GM12892 (cell line): ENCODE measurements at regions not wholly inside any gene's neighbourhood (a gene's known extent, or its start where the extent isn't known, plus 50 kb on each side); places are given as distances from the start of the nearest gene placed in this dataset.
"Not testable (repeated sequence)": the region's sequence is repeated elsewhere in the genome, so short reads cannot be mapped to it uniquely, and the experiment has no call there.

ENCODE experiments used
- DNase-seq: peaks from one replicate; pipeline ENCODE4 v3.0.0; 2011; ENCODE audit not compliant: insufficient read length
- FAIRE-seq: peaks from 2 replicates; lab custom pipeline; 2011; peaks lifted over from hg19 to GRCh38; lab: Jason Lieb, UNC
- POLR2A ChIP-seq: IDR thresholded peaks from 2 replicates; pipeline ENCODE4 v1.6.1; 2011; ENCODE audit warnings: low read depth, low read length, control low read depth
- POLR2AphosphoS5 ChIP-seq: IDR thresholded peaks from 2 replicates; pipeline ENCODE4 v1.6.1; 2011; ENCODE audit warnings: low read depth, low read length, control low read depth
- TAF1 ChIP-seq: IDR thresholded peaks from 2 replicates; pipeline ENCODE4 v1.6.1; 2011; ENCODE audit warnings: low read depth, mild to moderate bottlenecking, control low read depth, low read length, borderline replicate concordance

DNA sequence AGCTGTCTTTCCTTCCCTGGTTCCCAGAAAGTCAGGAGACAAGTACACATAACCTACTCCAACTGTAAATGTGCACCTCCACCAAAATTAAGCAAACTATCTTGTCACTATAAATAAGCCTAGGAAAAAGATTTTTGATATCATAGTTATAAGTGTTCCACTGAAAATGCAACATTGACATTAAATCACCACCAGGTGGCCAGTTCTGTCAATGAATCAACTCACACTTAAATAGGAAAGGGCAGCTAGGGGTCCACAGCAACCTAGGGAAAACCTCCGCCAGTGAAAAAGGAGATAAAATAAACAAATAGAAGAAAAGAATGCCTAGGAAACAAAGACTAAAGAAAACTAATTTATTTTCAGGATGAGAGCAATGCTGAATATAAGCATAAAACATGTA is 243.0 kb upstream of the PTPRD start:
- FAIRE-seq = no peak
- DNase-seq = no peak
- TF ChIP-seq POLR2AphosphoS5 (no peak), TAF1 (no peak), POLR2A (no peak)

DNA sequence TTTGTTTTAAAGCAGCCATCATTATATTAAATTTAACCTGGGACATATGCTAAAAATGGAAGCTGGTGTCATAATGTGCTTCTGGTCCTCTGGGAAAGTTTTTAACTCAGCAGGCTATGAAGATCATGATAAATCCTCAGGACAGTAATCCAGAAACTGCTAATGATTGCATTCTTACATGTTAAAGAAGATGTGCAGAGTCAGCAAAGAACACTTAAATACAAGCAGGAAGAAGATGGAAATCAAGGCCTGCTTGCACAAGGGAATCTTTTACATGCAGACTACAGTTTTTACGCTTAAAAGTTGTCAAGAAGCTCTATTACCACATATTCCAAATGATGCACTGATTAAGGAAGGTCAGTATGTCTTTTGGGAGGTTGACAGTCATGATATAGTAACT is 246.0 kb upstream of the PTPRD start:
- DNase-seq = no peak
- FAIRE-seq = no peak
- TF ChIP-seq POLR2A (no peak), TAF1 (no peak), POLR2AphosphoS5 (no peak)

DNA sequence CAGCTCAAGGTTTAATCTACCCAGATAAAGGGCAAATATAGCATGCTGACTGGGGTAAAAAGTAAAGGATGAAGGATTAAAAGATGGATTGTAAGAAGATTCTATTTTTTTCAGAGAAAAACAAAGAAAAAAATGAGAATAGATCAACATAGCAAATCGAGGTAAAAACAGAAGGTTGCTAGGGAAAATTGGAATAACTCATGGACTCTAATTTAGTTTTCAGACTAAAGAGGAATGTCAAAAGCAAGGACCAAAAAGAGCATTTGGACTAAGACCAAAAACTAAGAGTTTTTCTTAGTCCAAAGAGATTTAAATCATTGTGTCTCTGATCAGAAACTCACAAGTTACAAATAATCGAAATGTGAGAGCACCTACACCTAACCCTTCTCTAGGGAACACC is 250.7 kb upstream of the PTPRD start:
- FAIRE-seq (no peak), DNase-seq (no peak)
- TF ChIP-seq TAF1 (no peak), POLR2A (no peak), POLR2AphosphoS5 (no peak)

DNA sequence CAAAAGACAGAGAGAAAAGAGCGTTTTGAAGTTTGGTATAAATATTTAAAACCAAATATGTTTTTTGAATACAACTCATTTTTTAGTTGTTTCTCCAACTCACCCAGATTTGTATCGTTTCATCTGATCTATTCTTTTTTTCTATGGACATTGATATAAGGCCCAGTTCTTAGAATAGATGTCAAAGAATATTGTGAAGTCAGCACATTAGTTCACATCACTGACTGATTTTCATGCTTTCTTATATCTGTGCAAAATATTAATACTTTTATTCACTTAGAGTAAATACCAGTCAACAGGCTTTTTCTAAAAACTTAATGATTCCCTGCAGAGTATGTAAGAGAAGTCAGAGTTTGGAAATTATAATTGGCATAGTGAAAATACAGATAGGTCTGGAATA is 254.4 kb upstream of the PTPRD start:
- no peak for TF ChIP-seq POLR2A
- no peak for DNase-seq
- FAIRE-seq = no peak

DNA sequence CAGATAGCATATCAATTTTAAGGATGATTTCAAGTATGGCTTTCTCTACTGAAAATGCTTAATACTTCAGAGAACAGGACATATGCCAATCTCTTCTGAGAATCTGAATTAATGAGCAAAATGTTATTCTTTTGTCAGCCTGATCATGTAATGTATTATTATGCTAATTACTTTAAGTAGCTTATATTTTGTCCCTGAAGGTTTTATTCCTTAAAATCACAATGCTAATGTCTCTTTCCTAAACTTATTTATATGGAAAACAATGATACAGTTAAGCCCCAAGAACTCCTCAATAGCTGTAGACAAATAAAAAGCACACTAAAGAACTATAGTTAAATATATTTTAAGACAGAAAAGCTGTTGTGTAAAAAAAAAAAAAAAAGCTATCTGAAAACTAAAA is 256.9 kb upstream of the PTPRD start:
- no peak for FAIRE-seq

DNA sequence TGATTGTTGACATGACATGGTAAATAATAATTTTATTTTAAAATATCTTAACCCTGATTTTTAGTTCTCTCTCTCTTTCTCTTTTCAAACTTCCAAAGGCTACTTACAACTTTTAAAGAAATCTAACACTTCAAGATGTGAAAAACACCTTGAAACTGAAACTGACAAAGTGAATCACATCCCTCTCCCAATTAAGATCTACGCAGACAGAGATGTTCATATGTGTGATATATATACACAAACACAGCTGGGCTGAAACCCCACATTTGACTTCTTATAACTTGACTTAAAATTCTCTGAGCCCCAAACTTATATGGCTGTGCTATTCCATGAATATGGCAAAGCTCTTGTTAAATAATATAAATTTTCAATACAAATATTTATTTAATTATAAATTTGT is 261.2 kb upstream of the PTPRD start:
- TF ChIP-seq TAF1 = no peak
- TF ChIP-seq POLR2A = no peak
- no peak for TF ChIP-seq POLR2AphosphoS5
- FAIRE-seq = no peak
- no peak for DNase-seq

More for the DNA sequence above, 256.9 kb upstream of the PTPRD start:
- TF ChIP-seq POLR2A (no peak), POLR2AphosphoS5 (no peak), TAF1 (no peak)
- no peak for DNase-seq

DNA sequence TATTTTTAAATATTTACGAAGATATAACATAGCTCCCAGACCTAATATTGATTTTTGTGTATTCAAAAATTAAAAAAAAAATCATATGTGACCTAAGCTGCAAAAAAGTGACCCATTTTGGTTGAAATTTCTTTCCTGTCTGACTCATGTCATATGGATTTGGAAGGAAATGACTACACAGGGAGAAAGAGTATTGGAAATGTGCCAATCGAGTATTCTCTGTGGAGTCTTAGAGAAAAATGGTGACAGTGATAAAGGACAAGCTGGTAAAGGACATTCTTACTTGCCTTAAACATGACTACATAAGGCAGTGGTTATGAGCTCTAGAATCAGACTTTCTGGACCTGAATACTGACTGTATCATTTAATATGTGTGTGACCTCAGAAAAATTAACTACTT is 262.9 kb upstream of the PTPRD start:
- TF ChIP-seq POLR2A = no peak
- TF ChIP-seq POLR2AphosphoS5 = no peak
- TF ChIP-seq TAF1 = no peak
- DNase-seq (no peak), FAIRE-seq (no peak)

DNA sequence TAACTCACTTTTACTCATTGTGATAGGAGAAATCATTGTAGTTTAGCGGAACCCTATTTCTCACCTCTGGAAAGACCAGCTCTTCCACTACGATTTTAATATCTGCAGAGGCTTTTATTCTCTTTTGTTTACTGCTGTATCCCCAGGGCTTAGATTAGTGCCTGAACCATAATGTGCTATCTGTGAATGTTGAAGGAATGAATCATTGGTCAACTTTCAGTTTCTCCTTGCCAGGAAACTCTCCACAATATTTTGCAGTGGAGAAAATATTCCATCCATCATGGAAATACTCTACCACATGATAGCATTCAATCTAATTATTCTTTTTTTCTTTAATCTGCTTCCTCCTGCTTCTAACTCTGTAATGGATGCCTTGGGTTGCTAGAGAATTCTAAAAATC is 263.5 kb upstream of the PTPRD start:
- no peak for TF ChIP-seq POLR2A
- no peak for TF ChIP-seq TAF1
- FAIRE-seq (no peak), DNase-seq (no peak)

DNA sequence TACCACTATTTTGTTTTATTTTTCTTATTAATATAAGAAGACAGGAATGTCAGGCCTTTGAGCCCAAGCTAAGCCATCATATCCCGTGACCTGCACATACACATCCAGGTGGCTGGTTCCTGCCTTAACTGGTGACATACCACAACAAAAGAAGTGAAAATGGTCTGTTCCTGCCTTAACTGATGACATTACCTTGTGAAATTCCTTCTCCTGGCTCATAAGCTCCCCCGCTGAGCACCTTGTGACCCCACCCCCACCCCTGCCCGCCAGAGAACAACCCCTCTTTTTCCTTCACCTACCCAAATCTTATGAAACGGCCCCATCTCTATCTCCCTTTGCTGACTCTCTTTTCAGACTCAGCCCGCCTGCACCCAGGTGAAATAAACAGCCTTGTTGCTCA is 277.5 kb upstream of the PTPRD start:
- not testable (repeated sequence) for FAIRE-seq, DNase-seq

DNA sequence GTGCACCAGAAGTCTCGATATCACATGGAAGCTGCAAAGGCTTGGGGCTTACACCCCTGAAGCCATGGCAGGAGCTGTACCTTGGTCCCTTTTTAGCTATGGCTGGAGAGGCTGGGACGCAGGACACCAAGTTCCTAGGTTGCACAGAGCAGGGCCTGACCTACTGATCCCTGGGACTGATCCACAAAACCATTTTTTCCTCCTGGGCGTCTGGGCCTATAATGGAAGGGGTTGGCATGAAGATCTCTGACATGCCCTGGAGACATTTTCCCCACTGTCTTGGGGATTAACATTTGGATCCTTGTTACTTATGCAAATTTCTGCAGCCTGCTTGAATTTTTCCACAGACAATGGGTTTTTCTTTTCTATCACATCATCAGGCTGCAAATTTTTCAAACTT is 286.7 kb upstream of the PTPRD start:
- no peak for DNase-seq
- FAIRE-seq = no peak
- TF ChIP-seq TAF1 (no peak), POLR2AphosphoS5 (no peak), POLR2A (no peak)

DNA sequence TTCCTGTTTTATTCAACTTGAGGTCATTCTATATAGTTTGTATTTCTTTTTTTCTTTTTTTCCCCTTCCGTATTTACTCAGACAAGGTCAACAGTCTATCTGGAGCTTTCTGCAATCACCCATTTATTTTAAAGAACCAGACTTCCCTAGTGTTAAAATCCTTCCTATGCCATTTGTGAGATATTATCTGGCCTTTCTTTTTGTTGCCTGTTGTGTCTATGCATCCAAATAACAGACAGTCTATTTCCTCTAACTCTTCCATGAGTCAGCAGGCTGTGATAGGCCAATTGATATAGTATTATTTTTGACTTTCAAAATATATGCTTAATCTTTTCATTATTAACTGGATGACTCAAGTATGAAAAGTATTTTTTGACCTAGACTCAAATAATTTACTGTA is 291.2 kb upstream of the PTPRD start:
- FAIRE-seq = no peak
- no peak for DNase-seq
- TF ChIP-seq TAF1 (no peak), POLR2A (no peak), POLR2AphosphoS5 (no peak)

DNA sequence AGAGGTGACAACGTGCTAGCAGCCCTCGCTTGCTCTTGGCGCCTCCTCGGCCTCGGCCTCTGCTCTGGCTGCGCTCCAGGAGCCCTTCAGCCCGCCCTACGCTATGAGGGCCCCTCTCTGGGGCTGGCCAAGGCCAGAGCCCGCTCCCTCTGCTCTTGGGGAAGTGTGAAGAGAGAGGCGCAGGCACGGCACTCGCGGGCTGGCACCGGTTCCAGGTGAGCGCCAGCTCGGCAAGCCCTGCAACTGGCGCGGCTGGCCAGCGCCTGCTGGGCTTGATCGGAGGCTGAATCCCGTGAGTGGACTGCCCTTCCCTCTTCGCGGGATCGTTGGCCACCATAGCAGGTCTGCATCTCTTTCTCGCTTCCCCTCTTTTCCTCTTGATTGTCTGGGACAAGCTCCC is 298.0 kb upstream of the PTPRD start:
- DNase-seq (no peak), FAIRE-seq (no peak)
- no peak for TF ChIP-seq TAF1
- no peak for TF ChIP-seq POLR2A
- no peak for TF ChIP-seq POLR2AphosphoS5

DNA sequence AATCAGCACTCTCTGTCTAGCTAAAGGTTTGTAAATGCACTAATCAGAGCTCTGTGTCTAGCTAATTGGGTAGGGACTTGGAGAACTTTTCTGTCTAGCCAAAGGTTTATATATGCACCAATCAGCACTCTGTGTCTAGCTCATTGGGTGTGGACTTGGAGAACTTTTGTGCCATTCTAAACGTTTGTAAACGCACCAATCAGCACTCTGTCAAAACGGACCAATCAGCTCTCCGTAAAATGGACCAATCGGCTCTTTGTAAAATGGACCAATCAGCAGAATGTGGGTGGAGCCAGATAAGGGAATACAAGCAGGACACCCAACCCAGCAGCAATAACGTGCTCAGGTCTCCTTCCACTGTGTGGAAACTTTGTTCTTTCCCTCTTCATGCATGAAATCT is 298.6 kb upstream of the PTPRD start:
- TF ChIP-seq POLR2A = no peak
- TF ChIP-seq POLR2AphosphoS5 = no peak
- no peak for TF ChIP-seq TAF1
- FAIRE-seq (no peak), DNase-seq (no peak)

DNA sequence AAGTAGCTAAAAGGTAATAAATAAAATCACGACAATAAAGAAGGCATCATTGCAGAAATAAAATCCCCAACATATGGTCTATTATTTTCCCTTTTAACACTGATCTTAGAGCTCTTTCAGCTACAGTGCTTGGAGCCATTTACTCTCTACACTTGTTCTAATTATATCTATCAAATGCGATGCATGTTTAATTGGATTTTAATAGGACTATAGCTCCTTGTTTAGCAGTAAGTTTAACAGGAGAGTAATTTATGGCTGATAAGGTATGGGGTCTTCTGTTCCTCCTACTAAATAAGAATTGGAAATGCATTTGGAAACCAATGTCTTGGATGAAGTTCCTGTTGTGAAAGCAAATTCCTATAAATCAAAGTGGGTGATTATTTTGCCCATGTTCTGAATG is 304.2 kb upstream of the PTPRD start:
- FAIRE-seq (no peak), DNase-seq (no peak)
- TF ChIP-seq TAF1 (no peak), POLR2A (no peak), POLR2AphosphoS5 (no peak)

DNA sequence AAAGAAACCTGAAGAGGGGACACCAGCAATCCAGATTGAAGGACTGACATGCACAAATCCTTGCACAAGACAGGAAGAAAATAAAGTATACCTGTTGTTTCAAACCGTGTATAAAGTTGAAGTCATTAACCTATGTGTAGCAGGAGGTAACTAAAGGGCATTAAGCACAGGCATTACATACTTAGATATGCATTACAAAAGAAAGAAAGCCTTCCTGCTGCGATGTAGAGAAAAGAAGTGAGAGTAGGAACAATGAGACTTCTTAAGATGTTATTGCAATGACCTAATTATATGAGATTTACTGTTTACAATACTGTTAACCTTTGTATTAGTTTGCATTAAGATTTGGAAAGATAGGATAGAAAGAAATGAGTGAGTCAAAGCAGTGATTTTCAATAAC is 308.9 kb upstream of the PTPRD start:
- TF ChIP-seq POLR2A = no peak
- TF ChIP-seq TAF1 = no peak
- TF ChIP-seq POLR2AphosphoS5 = no peak
- FAIRE-seq (no peak), DNase-seq (no peak)
